ENCODE measurements at regions not wholly inside any gene's neighbourhood (a gene's known extent, or its start where the extent isn't known, plus 50 kb on each side); places are given as distances from the start of the nearest gene placed in this dataset.
"Not testable (repeated sequence)": the region's sequence is repeated elsewhere in the genome, so short reads cannot be mapped to it uniquely, and the experiment has no call there.

- no peak for DNase-seq
Measured at GRCh38 chr5:92852219-92852618, 728.8 kb downstream of the NR2F1-AS1 start.

- no peak for DNase-seq
Measured at GRCh38 chr5:92850886-92851285, 730.1 kb downstream of the NR2F1-AS1 start.

- no peak for DNase-seq
Measured at GRCh38 chr5:92849756-92850155, 731.3 kb downstream of the NR2F1-AS1 start.

- DNase-seq: no peak
Measured at GRCh38 chr5:92841604-92842155, 739.3 kb downstream of the NR2F1-AS1 start.

- no peak for DNase-seq
Measured at GRCh38 chr5:92838253-92838652, 742.8 kb downstream of the NR2F1-AS1 start.

- DNase-seq: no peak
Measured at GRCh38 chr5:92836855-92837755, 743.9 kb downstream of the NR2F1-AS1 start.

- DNase-seq: no peak
Measured at GRCh38 chr5:92835712-92836111, 745.3 kb downstream of the NR2F1-AS1 start.

GRCh38 chr5:92823551-92823950, 757.5 kb downstream of the NR2F1-AS1 start:
- not testable (repeated sequence) for DNase-seq

- DNase-seq: no peak
Measured at GRCh38 chr5:92822183-92822582, 758.8 kb downstream of the NR2F1-AS1 start.

- no peak for DNase-seq
Measured at GRCh38 chr5:92809855-92810465, 771.1 kb downstream of the NR2F1-AS1 start.

- DNase-seq: no peak
Measured at GRCh38 chr5:92808474-92808873, 772.5 kb downstream of the NR2F1-AS1 start.

GRCh38 chr5:92807085-92807484, 773.9 kb downstream of the NR2F1-AS1 start:
- no peak for DNase-seq

GRCh38 chr5:92805446-92805845, 775.6 kb downstream of the NR2F1-AS1 start:
- DNase-seq: no peak

- DNase-seq: no peak
Measured at GRCh38 chr5:92801911-92802310, 779.1 kb downstream of the NR2F1-AS1 start.

GRCh38 chr5:92800365-92800764, 780.7 kb downstream of the NR2F1-AS1 start:
- no peak for DNase-seq

- DNase-seq: no peak
Measured at GRCh38 chr5:92795633-92796032, 785.4 kb downstream of the NR2F1-AS1 start.

GRCh38 chr5:92780057-92780456, 801.0 kb downstream of the NR2F1-AS1 start:
- no peak for DNase-seq

- no peak for DNase-seq
Measured at GRCh38 chr5:92779536-92779935, 801.5 kb downstream of the NR2F1-AS1 start.

- DNase-seq: no peak
Measured at GRCh38 chr5:92778261-92778660, 802.8 kb downstream of the NR2F1-AS1 start.

GRCh38 chr5:92777421-92777820, 803.6 kb downstream of the NR2F1-AS1 start:
- no peak for DNase-seq

GRCh38 chr5:92775711-92776615, 805.1 kb downstream of the NR2F1-AS1 start:
- no peak for DNase-seq

- DNase-seq: no peak
Measured at GRCh38 chr5:92769978-92770377, 811.0 kb downstream of the NR2F1-AS1 start.

GRCh38 chr5:92761585-92761984, 819.4 kb downstream of the NR2F1-AS1 start:
- DNase-seq: no peak
